Keratinocyte (primary cell): ENCODE measurements at regions not wholly inside any gene's neighbourhood (a gene's known extent, or its start where the extent isn't known, plus 50 kb on each side); places are given as distances from the start of the nearest gene placed in this dataset.

Experiments used
- EZH2 ChIP-seq: IDR thresholded peaks from one replicate; pipeline ENCODE4 v1.6.1; 2012; ENCODE audit warnings: inconsistent platforms, mild to moderate bottlenecking, low read length, moderate library complexity
- TF ChIP-seq, protein P1 (sequence below), 3 experiments: IDR thresholded peaks in 1 of 3; conservative IDR thresholded peaks in 1 of 3; optimal IDR thresholded peaks in 1 of 3; 2 replicates in 2 of 3; 3 replicates in 1 of 3; pipeline versions ENCODE3 to v1.5.1; 2011; ENCODE audit warnings: low read length in 3 of 3, mild to moderate bottlenecking in 3 of 3, moderate library complexity in 2 of 3, control low read depth in 1 of 3, inconsistent platforms in 1 of 3; ENCODE audit not compliant: insufficient read depth in 2 of 3; ENCODE audit errors: extremely low read depth in 1 of 3

GRCh38 chr16:65733721-65734120 lies 611.9 kb upstream of the CDH11 start:
- TF ChIP-seq, protein P1, sequence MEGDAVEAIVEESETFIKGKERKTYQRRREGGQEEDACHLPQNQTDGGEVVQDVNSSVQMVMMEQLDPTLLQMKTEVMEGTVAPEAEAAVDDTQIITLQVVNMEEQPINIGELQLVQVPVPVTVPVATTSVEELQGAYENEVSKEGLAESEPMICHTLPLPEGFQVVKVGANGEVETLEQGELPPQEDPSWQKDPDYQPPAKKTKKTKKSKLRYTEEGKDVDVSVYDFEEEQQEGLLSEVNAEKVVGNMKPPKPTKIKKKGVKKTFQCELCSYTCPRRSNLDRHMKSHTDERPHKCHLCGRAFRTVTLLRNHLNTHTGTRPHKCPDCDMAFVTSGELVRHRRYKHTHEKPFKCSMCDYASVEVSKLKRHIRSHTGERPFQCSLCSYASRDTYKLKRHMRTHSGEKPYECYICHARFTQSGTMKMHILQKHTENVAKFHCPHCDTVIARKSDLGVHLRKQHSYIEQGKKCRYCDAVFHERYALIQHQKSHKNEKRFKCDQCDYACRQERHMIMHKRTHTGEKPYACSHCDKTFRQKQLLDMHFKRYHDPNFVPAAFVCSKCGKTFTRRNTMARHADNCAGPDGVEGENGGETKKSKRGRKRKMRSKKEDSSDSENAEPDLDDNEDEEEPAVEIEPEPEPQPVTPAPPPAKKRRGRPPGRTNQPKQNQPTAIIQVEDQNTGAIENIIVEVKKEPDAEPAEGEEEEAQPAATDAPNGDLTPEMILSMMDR (optimal IDR thresholded peaks at IDR 0.05 in 1 of 3, IDR thresholded peaks at IDR 0.05 in 1 of 3, conservative IDR thresholded peaks at IDR 0.05 in 1 of 3; ENCODE audit: extremely low read depth in 1 of 3, insufficient read depth in 2 of 3, low read length in 3 of 3) = no peak
- TF ChIP-seq EZH2 = no peak
